Stimulated activated naive B cell treated with anti-CD40 and anti-IgM and Interleukin-4, amounts not matched to agents 10 μg/mL and 1 μg/mL and 100 μg/mL, for 72 hours (primary cell): ENCODE measurements at regions not wholly inside any gene's neighbourhood (a gene's known extent, or its start where the extent isn't known, plus 50 kb on each side); places are given as distances from the start of the nearest gene placed in this dataset.

ENCODE experiments used
- ATAC-seq, 2 donors: fragments of 150-1000 bp; cut with Tn5 transposase; replicated peaks; 2 replicates each; pipeline ENCODE4 v1.10.0; 2021; ENCODE audit warnings: moderate library complexity in 1 of 2
- DNase-seq: peaks from one replicate; pipeline ENCODE4 v3.0.0; 2021
- H3K27ac Mint-ChIP-seq: one replicate; pipeline ENCODE4 v1.8.0; 2022; ENCODE audit warnings: mild to moderate bottlenecking, mixed read lengths
- H3K27me3 Mint-ChIP-seq, 2 donors: one replicate each; pipeline ENCODE4 v1.8.0; 2022; ENCODE audit warnings: mixed read lengths in 2 of 2
- H3K36me3 Mint-ChIP-seq, 2 donors: one replicate each; pipeline ENCODE4 v1.8.0; 2022; ENCODE audit warnings: mixed read lengths in 2 of 2, mild to moderate bottlenecking in 1 of 2
- H3K4me1 Mint-ChIP-seq, 2 donors: one replicate each; pipeline ENCODE4 v1.8.0; 2022; ENCODE audit warnings: mixed read lengths in 2 of 2, mild to moderate bottlenecking in 1 of 2
- H3K4me3 Mint-ChIP-seq, 2 donors: one replicate each; pipeline ENCODE4 v1.8.0; 2022; ENCODE audit warnings: mild to moderate bottlenecking in 2 of 2, mixed read lengths in 2 of 2, moderate library complexity in 1 of 2
- H3K9me3 Mint-ChIP-seq, 2 donors: one replicate each; pipeline ENCODE4 v1.8.0; 2022; ENCODE audit warnings: mixed read lengths in 2 of 2, mild to moderate bottlenecking in 1 of 2

DNA sequence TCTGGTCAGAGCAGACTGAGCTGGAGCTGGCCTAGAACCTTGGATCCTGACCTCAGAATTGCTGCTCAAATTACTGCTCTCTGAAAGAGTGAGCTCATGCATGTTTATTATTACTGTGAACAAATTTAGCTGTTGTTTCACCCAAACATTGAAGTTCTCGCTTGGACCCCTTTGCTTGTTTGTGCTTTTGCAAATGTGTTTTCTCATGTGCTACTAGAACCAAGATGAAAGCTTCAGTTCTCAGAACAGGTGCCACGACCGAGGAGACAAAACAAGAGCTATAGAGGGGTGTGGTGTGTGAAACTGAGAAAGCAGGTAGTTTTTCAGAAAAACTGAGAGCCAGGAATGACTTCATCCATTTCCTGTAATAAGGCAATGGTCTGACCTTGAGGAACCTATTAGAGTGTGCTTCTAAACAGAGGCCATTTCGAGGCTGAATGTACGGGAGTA is 50.0 kb upstream of the ESR1 start:
- peak overlapping the region in 1 of 2 donors; percentile 26 for H3K4me3 Mint-ChIP-seq

More for the DNA sequence above, 50.0 kb upstream of the ESR1 start:
- peak; percentile 94 to 95 for ATAC-seq
- H3K27ac Mint-ChIP-seq: peak overlapping the region; percentile 85
- peaks cover 5% of the 10 kb centered on the region in 2 donors for H3K36me3 Mint-ChIP-seq
- DNase-seq: peak; percentile 29
- H3K4me1 Mint-ChIP-seq: peaks cover 11 to 18% of the 10 kb centered on the region in 2 donors
- H3K9me3 Mint-ChIP-seq: no peaks in the 10 kb centered on the region
- H3K27me3 Mint-ChIP-seq: no peaks in the 10 kb centered on the region
